EL (cell line): ENCODE measurements at regions not wholly inside any gene's neighbourhood (a gene's known extent, or its start where the extent isn't known, plus 50 kb on each side); places are given as distances from the start of the nearest gene placed in this dataset.

Source experiments
- DNase-seq: peaks from one replicate; pipeline ENCODE4 v3.0.0-alpha.2; 2016

GRCh38 chr16:14334366-14335080 lies 263.4 kb downstream of the MRTFB start:
- peak; percentile 33 for DNase-seq

- no peak for DNase-seq
Observed at GRCh38 chr16:14333361-14333760, 262.2 kb downstream of the MRTFB start.

DNA sequence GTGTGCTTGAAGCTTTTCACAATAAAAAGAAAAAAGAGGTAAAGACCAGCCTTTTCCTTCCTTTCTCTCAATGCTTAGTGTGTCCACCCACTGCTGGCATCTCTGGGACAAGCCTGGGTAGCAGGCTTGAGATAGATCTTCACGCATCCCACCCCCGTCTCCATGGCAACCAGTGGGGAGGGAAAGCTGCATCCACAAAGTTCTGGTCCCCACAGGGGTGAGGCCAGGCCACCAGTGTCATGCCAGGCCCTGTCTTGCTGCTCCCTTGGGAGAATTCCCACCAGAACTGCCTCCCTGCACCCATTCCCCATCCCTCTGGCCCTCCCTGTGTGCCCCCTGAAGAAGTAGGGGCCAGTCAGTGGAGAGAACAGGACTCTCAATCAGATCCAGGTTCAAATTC lies 259.9 kb downstream of the MRTFB start:
- DNase-seq: no peak

GRCh38 chr16:14329727-14330350 lies 258.7 kb downstream of the MRTFB start:
- no peak for DNase-seq

DNA sequence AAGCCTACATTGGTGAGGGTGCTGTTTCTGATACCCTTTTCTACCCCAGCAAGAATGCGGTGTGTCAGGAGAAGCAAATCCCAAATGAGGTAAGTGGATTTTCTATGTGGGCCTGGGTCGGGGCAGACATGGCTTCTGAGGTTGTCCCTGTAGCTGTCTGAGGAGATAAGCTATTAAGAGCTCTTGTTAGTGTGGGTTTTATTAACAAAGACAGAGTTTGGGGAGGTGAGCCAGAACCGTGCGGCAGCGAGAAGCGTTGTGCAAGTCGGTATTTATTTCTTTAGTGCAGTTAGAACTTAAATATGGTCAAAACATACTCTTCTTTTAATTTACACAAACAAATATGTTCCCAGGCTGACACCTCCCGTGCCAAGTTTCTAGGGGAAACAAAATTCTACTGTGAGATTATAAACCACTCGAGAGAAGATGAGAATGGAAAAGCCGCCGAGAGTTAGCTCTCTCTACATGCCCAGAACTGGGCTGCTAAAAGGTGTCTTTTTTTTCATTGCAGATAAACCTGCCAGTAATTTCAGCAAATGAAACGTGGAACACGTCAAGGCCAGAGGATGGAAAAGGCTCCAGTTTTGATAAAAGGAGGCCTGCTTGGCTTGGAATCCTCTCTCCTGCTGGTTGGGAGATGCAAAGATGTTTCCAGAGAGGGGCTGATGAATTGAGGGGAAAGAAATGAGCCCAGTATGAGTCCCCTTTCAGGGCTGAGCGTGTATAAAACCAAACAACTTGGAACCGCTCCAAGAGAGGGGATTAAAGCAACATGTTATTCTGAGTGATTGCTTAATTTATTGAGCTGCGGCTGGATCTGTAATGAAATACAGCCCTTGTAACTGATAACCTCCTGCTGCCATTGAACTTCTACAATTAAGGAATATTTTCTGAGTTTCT lies 254.6 kb downstream of the MRTFB start:
- no peak for DNase-seq

DNA sequence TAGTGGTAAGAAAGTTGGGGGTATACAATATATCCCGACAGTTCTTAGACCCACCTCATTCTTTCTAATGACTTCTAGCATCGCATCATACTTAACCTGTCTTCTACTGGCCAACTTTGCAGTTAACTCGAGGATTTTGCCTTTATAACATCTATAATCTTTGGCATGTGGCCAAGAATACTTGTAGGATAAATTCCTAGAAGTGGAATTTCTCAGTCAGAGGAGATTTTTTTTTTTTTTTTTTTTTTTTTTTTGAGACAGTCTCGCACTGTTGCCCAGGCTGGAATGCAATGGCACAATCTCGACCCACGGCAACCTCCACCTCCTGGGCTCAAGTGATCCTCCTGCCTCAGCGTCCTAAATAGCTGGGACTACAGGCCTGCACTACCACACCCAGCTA lies 253.5 kb downstream of the MRTFB start:
- DNase-seq: peak; percentile 41

DNA sequence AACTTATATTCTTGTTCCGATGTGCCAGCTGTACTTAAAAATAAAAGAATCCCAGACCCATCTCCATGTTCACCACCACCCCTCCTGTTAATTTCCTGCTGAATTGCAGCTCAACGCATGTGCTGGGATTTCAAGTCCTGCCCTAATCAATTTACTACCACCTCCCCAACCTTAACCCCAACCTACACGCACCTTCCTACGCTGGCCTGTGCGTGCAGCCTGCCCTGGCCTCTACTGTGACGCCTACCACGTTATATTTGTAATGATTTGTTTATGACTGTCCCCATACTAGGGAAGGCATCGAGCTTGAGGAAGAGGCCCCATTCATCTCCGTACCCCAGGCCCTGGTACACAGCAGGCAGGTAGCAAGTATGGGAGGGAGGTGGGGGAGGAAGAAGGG lies 251.1 kb downstream of the MRTFB start:
- DNase-seq: no peak

GRCh38 chr16:14321542-14321941 lies 250.4 kb downstream of the MRTFB start:
- no peak for DNase-seq

- DNase-seq: no peak
Observed at GRCh38 chr16:14320406-14320805, 249.3 kb downstream of the MRTFB start.
